A549 (cell line): ENCODE measurements at regions not wholly inside any gene's neighbourhood (a gene's known extent, or its start where the extent isn't known, plus 50 kb on each side); places are given as distances from the start of the nearest gene placed in this dataset.

ENCODE experiments used
- ATAC-seq, 2 experiments: fragments of 200-7000 bp in 1 of 2; fragments of >200 bp in 1 of 2; cut with Nextera tagmentation in 1 of 2; cut with Tn5 transposase in 1 of 2; 3 replicates each; pipeline versions ENCODE4 v1.8.0 to v1.9.1; 2018 to 2020; ENCODE audit warnings: mild to moderate bottlenecking in 1 of 2, moderate library complexity in 1 of 2
- CTCF ChIA-PET: fragments of 300-600 bp; sonication (Branson Sonifier 250); formaldehyde crosslinking; extraction: SDS; loops from one replicate; lab custom pipeline; 2021; ENCODE audit warnings: antibody characterized with exemption, inconsistent platforms; lab: Yijun Ruan, JAX
- POLR2A ChIA-PET: fragments of 350-600 bp; formaldehyde crosslinking; extraction: SDS; loops from one replicate; lab custom pipeline; 2021; ENCODE audit warnings: antibody characterized with exemption, inconsistent platforms; lab: Yijun Ruan, JAX
- DNase-seq, 2 experiments: peaks; one replicate each; pipeline versions ENCODE4 v3.0.0 to v3.0.0-alpha.2; 2011 to 2016; ENCODE audit warnings: low read depth in 1 of 2, low spot score in 1 of 2
- FAIRE-seq: peaks from 2 replicates; lab custom pipeline; 2011; peaks lifted over from hg19 to GRCh38; lab: Jason Lieb, UNC
- H3K27ac ChIP-seq, 2 experiments: fragments of >200 bp; sonication (Bioruptor Twin); formaldehyde crosslinking; 3 replicates each; pipeline ENCODE4 v1.5.1; 2016 to 2017
- H3K4me1 ChIP-seq: fragments of >200 bp; sonication (Bioruptor Twin); formaldehyde crosslinking; 3 replicates; pipeline ENCODE4 v1.6.1; 2016
- H3K4me2 ChIP-seq: fragments of >200 bp; sonication (Bioruptor Twin); formaldehyde crosslinking; 3 replicates; pipeline ENCODE4 v1.6.1; 2016
- H3K4me3 ChIP-seq: fragments of >200 bp; sonication (Bioruptor Twin); formaldehyde crosslinking; 3 replicates; pipeline ENCODE4 v1.5.1; 2016
- H3K9me3 ChIP-seq: fragments of >200 bp; sonication (Bioruptor Twin); formaldehyde crosslinking; 3 replicates; pipeline ENCODE4 v1.6.1; 2016
- BCL3 ChIP-seq: fragments of >200 bp; sonication (Bioruptor Twin); formaldehyde crosslinking; IDR thresholded peaks from 3 replicates; pipeline ENCODE4 v1.6.1; 2016
- CTCF ChIP-seq: fragments of >200 bp; sonication (Bioruptor Twin); formaldehyde crosslinking; IDR thresholded peaks from 3 replicates; pipeline ENCODE4 v1.5.1; 2016
- EP300 ChIP-seq, 2 experiments: fragments of >200 bp; sonication (Bioruptor Twin); formaldehyde crosslinking; IDR thresholded peaks; 2 replicates in 1 of 2; 3 replicates in 1 of 2; pipeline ENCODE4 v1.6.1; 2016 to 2017
- FOSL2 ChIP-seq, 2 experiments: fragments of 450-650 bp in 1 of 2; fragments of >200 bp in 1 of 2; sonication (Bioruptor Twin) in 1 of 2; formaldehyde crosslinking; IDR thresholded peaks; 2 replicates each; pipeline versions ENCODE4 v1.5.0 to v1.6.1; 2016 to 2020; ENCODE audit warnings: mild to moderate bottlenecking in 1 of 2, moderate library complexity in 1 of 2
- FOXS1 ChIP-seq: fragments of 250-450 bp; sonication (Bioruptor Pico); IDR thresholded peaks from 2 replicates; pipeline ENCODE4 v1.5.0; 2020; ENCODE audit warnings: mild to moderate bottlenecking, moderate library complexity
- HDAC2 ChIP-seq: fragments of 200-600 bp; sonication (generic); IDR thresholded peaks from 2 replicates; pipeline ENCODE4 v1.6.1; 2016
- HOXB13 ChIP-seq: fragments of 250-450 bp; sonication (Bioruptor Pico); IDR thresholded peaks from 2 replicates; pipeline ENCODE4 v1.5.0; 2020; ENCODE audit warnings: low read depth, mild to moderate bottlenecking, moderate library complexity
- KDM5A ChIP-seq: fragments of 200-600 bp; sonication (generic); IDR thresholded peaks from 2 replicates; pipeline ENCODE4 v1.6.1; 2016; ENCODE audit warnings: antibody characterized with exemption, mild to moderate bottlenecking
- MAZ ChIP-seq: fragments of 150-350 bp; IDR thresholded peaks from 2 replicates; pipeline ENCODE4 v1.6.1; 2014; ENCODE audit warnings: antibody characterized with exemption, low read depth, low read length, borderline replicate concordance
- NFE2L2 ChIP-seq: fragments of 150-350 bp; conservative IDR thresholded peaks from 2 replicates; pipeline ENCODE4 v1.6.1; 2014; ENCODE audit warnings: low read length
- POLR2A ChIP-seq: IDR thresholded peaks from 2 replicates; pipeline ENCODE4 v1.6.1; 2012; ENCODE audit warnings: mild to moderate bottlenecking, low read length
- RARB ChIP-seq: fragments of 250-450 bp; sonication (Bioruptor Pico); IDR thresholded peaks from 2 replicates; pipeline ENCODE4 v1.8.0; 2021; ENCODE audit warnings: mild to moderate bottlenecking, moderate library complexity
- RCOR1 ChIP-seq: fragments of 150-350 bp; IDR thresholded peaks from 2 replicates; pipeline ENCODE4 v1.6.1; 2014; ENCODE audit warnings: antibody characterized with exemption, low read length, low read depth
- WGBS: methylation state at CpG from one replicate; pipeline ENCODE4 v1.1.6; 2017; ENCODE audit errors: missing lambda C conversion rate; 5-methylcytosine and 5-hydroxymethylcytosine counted together
- TF ChIP-seq, protein P1 (sequence below): fragments of 450-650 bp; IDR thresholded peaks from 2 replicates; pipeline ENCODE4 v1.6.1; 2014; ENCODE audit warnings: antibody characterized with exemption
- TF ChIP-seq, protein P2 (sequence below): fragments of >200 bp; sonication (Bioruptor Twin); formaldehyde crosslinking; IDR thresholded peaks from 2 replicates; pipeline ENCODE4 v1.6.1; 2016

- H3K4me1 ChIP-seq = no peaks in the 10 kb centered on the region
- TF ChIP-seq BCL3 (no peak), HOXB13 (CRISPR knock-in tag) (no peak), POLR2A (no peak), CTCF (no peak), HDAC2 (no peak), FOXS1 (CRISPR knock-in tag) (no peak), RARB (CRISPR knock-in tag) (no peak), MAZ (no peak), NFE2L2 (no peak), EP300 (IDR thresholded peaks at IDR 0.05) (no peak), RCOR1 (no peak), KDM5A (no peak)
- TF ChIP-seq, protein P1, sequence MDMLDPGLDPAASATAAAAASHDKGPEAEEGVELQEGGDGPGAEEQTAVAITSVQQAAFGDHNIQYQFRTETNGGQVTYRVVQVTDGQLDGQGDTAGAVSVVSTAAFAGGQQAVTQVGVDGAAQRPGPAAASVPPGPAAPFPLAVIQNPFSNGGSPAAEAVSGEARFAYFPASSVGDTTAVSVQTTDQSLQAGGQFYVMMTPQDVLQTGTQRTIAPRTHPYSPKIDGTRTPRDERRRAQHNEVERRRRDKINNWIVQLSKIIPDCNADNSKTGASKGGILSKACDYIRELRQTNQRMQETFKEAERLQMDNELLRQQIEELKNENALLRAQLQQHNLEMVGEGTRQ = no peak
- TF ChIP-seq, protein P2, sequence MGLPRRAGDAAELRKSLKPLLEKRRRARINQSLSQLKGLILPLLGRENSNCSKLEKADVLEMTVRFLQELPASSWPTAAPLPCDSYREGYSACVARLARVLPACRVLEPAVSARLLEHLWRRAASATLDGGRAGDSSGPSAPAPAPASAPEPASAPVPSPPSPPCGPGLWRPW = no peak
- TF ChIP-seq, all 56 proteins: peak for 0
- no peak overlapping the region for H3K27ac ChIP-seq
- POLR2A ChIA-PET = no interaction called here
- no peak overlapping the region for H3K4me3 ChIP-seq
- CTCF ChIA-PET = interaction anchor here (0.8 to 1.7 kb wide), 4 partner anchors 10 to 242 kb away, joined by 3 to 5 read pairs (median 4); no protein-coding TSS in a partner anchor
- FAIRE-seq (no peak), ATAC-seq (no peak), DNase-seq (no peak)
- H3K9me3 ChIP-seq = no peaks in the 10 kb centered on the region
- 85% methylated on average over 16 of the region's 17 CpGs for WGBS
- no peak overlapping the region for H3K4me2 ChIP-seq
Measured at GRCh38 chr2:10193276-10193795, 70.8 kb downstream of the RRM2 start.

- ATAC-seq (no peak), DNase-seq (no peak), FAIRE-seq (no peak)
- Histone ChIP-seq H3K27ac (no peak overlapping the region), H3K4me1 (no peaks in the 10 kb centered on the region), H3K4me2 (no peak overlapping the region), H3K4me3 (no peak overlapping the region), H3K9me3 (no peaks in the 10 kb centered on the region)
- 86% methylated on average over 27 of the region's 27 CpGs for WGBS
- CTCF ChIA-PET = interaction anchor here (1.5 to 1.7 kb wide), 2 partner anchors 9 to 241 kb away, joined by 4 to 5 read pairs; no protein-coding TSS in a partner anchor
- TF ChIP-seq POLR2A (no peak), FOSL2 (IDR thresholded peaks at IDR 0.05) (no peak), FOSL2 (CRISPR knock-in tag; IDR thresholded peaks at IDR 0.05) (peak; percentile 61)
- POLR2A ChIA-PET = no interaction called here
Measured at GRCh38 chr2:10193851-10194820, 71.6 kb downstream of the RRM2 start.
